ENCODE measurements at regions not wholly inside any gene's neighbourhood (a gene's known extent, or its start where the extent isn't known, plus 50 kb on each side); places are given as distances from the start of the nearest gene placed in this dataset.

DNA sequence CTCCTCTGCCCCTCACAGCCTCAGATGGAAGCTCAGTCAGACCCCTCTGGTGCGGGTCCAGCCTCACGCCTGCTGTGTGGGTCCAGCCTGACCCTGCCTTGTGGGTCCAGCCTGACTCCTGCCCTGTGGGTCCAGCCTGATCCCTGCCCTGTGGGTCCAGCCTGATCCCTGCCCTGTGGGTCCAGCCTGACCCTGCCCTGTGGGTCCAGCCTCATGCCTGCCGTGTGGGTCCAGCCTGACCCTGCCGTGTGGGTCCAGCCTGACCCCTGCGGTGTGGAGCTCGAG lies 445.3 kb downstream of the BRD1 start:
- Histone ChIP-seq H3K36me3 (no peaks in the 10 kb centered on the region), H3K27me3 (peaks cover 0 to 36% (median 27%) of the 10 kb centered on the region in 3 donors), H3K9me3 (no peaks in the 10 kb centered on the region), H3K27ac (no peak overlapping the region), H3K4me3 (no peak overlapping the region), H3K4me1 (no peaks in the 10 kb centered on the region)
- intact Hi-C loops (cut with DNase I) = no loop called here
- no peak for TF ChIP-seq EP300 (IDR thresholded peaks at IDR 0.05)
- DNase-seq = peak; percentile 46
- 79 to 87% methylated on average over 6 of the region's 6 CpGs for WGBS, 2 donors

DNA sequence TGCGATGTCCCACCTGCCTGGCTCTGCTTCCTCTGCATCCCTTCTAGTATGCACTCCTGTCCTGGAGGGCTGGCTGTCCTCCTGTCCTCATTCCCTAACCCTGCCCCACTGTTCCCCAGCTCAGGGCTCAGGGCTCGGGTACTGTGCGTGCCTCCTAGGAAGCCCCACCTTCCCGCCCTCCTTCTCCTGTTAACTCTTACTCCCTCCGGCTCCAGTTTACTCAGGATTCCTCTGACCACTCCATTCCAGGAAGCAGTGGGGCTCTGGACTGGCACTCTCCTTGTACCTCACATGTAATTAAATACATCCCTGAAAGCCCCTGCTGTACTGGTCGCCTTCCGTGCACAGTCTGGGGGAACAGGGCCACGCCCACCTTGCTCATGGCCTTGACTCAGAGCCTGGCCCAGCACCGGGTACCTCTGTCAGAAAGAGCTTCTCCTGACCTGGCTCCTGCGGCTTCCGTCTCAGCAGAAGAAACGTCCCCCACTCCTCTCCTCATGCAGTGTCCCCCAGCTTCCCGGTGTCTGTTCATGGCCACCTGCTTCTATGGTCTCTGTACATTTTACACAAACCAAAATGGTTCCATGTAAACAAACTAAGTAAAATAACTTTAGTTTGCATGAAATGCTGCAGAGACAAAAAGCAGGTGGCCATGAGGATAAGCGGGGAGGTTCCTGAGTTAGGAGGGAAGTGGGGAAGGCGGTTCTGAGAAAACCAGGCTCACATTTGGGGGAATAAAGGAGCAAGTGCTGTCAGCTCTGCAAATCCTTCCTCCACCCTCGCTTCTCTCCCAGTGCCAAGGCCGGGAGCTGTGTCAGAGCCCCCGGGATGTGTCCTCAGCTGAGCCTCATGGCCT lies 445.9 kb downstream of the BRD1 start:
- Histone ChIP-seq H3K27me3 (peaks cover 0 to 41% (median 27%) of the 10 kb centered on the region in 3 donors), H3K9me3 (no peaks in the 10 kb centered on the region), H3K4me3 (no peak overlapping the region), H3K4me1 (no peaks in the 10 kb centered on the region), H3K27ac (no peak overlapping the region), H3K36me3 (no peaks in the 10 kb centered on the region)
- intact Hi-C loops (cut with DNase I) = no loop called here
- DNase-seq = peak; percentile 25
- TF ChIP-seq, protein P1, sequence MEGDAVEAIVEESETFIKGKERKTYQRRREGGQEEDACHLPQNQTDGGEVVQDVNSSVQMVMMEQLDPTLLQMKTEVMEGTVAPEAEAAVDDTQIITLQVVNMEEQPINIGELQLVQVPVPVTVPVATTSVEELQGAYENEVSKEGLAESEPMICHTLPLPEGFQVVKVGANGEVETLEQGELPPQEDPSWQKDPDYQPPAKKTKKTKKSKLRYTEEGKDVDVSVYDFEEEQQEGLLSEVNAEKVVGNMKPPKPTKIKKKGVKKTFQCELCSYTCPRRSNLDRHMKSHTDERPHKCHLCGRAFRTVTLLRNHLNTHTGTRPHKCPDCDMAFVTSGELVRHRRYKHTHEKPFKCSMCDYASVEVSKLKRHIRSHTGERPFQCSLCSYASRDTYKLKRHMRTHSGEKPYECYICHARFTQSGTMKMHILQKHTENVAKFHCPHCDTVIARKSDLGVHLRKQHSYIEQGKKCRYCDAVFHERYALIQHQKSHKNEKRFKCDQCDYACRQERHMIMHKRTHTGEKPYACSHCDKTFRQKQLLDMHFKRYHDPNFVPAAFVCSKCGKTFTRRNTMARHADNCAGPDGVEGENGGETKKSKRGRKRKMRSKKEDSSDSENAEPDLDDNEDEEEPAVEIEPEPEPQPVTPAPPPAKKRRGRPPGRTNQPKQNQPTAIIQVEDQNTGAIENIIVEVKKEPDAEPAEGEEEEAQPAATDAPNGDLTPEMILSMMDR (IDR thresholded peaks at IDR 0.05) = no peak
- TF ChIP-seq EP300 (IDR thresholded peaks at IDR 0.05) = no peak
- TF ChIP-seq POLR2A (IDR thresholded peaks at IDR 0.05) = no peak
- no peak for TF ChIP-seq POLR2AphosphoS5 (IDR thresholded peaks at IDR 0.05)
- WGBS, 2 donors = 47 to 58% methylated on average over 18 of the region's 18 CpGs

- no peak overlapping the region for H3K4me3 ChIP-seq
- no peaks in the 10 kb centered on the region for H3K4me1 ChIP-seq
- no peak overlapping the region for H3K27ac ChIP-seq
- H3K27me3 ChIP-seq = peaks cover 0 to 42% (median 27%) of the 10 kb centered on the region in 3 donors
- WGBS, 2 donors = 50 to 67% methylated on average over 1 of the region's 1 CpG
- TF ChIP-seq EP300 (IDR thresholded peaks at IDR 0.05) (no peak), POLR2AphosphoS5 (IDR thresholded peaks at IDR 0.05) (no peak), POLR2A (IDR thresholded peaks at IDR 0.05) (no peak)
- TF ChIP-seq, protein P1 (IDR thresholded peaks at IDR 0.05) = no peak
- H3K9me3 ChIP-seq = no peaks in the 10 kb centered on the region
- no peak for DNase-seq
- no peaks in the 10 kb centered on the region for H3K36me3 ChIP-seq
- intact Hi-C loops (cut with DNase I) = no loop called here
Observed at GRCh38 chr22:49380828-49381114, 446.9 kb downstream of the BRD1 start.

DNA sequence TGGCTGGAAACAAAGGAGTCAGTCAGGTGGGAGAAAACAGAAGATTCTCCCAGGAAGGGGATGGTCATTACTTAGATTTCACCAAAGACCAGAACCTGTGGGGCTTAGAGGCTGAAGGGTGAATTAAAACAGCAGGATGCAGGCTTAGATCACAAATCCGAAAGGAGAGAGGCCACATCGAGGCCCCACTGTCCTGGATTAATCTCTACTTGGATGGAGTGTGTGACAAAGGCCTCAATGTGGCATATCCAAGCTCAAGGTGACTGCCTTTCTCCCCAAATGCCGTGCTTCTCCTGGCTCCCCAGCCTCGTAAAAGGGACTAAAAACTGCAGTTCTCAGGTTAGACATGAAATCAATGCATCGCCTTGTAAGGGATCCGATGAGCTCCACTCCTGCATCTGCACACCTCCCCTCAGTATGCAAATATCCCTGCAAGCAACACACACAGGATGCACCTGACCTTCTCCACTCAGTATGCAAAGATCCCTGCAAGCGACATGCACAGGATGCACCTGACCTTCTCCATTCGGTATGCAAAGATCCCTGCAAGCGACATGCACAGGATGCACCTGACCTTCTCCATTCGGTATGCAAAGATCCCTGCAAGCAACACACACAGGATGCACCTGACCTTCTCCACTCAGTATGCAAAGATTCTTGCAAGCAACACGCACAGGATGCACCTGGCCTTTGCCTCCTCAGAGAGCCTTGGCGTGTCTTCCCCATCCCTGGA lies 447.4 kb downstream of the BRD1 start:
- H3K36me3 ChIP-seq = no peaks in the 10 kb centered on the region
- DNase-seq = no peak
- intact Hi-C loops (cut with DNase I) = no loop called here
- no peaks in the 10 kb centered on the region for H3K9me3 ChIP-seq
- 66 to 68% methylated on average over 12 of the region's 12 CpGs for WGBS, 2 donors
- TF ChIP-seq POLR2A (IDR thresholded peaks at IDR 0.05) (no peak), EP300 (IDR thresholded peaks at IDR 0.05) (no peak), POLR2AphosphoS5 (IDR thresholded peaks at IDR 0.05) (no peak)
- TF ChIP-seq, protein P1 (IDR thresholded peaks at IDR 0.05) = no peak
- no peaks in the 10 kb centered on the region for H3K4me1 ChIP-seq
- peaks cover 0 to 42% (median 27%) of the 10 kb centered on the region in 3 donors for H3K27me3 ChIP-seq
- no peak overlapping the region for H3K4me3 ChIP-seq
- H3K27ac ChIP-seq = no peak overlapping the region

DNA sequence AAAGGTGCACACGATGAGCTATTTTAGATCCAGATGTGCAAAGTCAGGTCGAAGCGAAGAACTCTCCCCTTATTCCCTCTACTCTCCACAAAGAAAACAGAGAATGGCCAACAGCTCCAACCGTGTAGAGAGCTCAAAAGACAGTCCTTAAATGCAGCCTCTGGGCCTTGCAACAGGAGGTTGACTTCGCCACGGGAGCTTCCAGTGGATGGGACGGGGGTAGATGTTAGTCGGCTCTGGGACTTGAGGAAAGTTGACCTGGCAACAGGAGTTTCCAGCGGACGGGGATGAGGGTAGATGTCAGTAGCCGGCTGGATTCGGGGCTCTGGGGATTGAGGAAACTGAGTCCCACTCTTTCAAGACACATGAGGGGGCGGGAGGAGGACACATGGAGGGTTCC lies 450.4 kb downstream of the BRD1 start:
- H3K27ac ChIP-seq = no peak overlapping the region
- TF ChIP-seq POLR2AphosphoS5 (IDR thresholded peaks at IDR 0.05) (no peak), POLR2A (IDR thresholded peaks at IDR 0.05) (no peak), EP300 (IDR thresholded peaks at IDR 0.05) (no peak)
- TF ChIP-seq, protein P1 (IDR thresholded peaks at IDR 0.05) = no peak
- H3K9me3 ChIP-seq = no peaks in the 10 kb centered on the region
- 78 to 87% methylated on average over 13 of the region's 13 CpGs for WGBS, 2 donors
- H3K27me3 ChIP-seq = peaks cover 0 to 46% (median 24%) of the 10 kb centered on the region in 3 donors
- H3K4me3 ChIP-seq = no peak overlapping the region
- intact Hi-C loops (cut with DNase I) = no loop called here
- no peak for DNase-seq
- H3K36me3 ChIP-seq = no peaks in the 10 kb centered on the region
- no peaks in the 10 kb centered on the region for H3K4me1 ChIP-seq
